Lower lobe of right lung (tissue), 2 donors: ENCODE measurements at regions not wholly inside any gene's neighbourhood (a gene's known extent, or its start where the extent isn't known, plus 50 kb on each side); places are given as distances from the start of the nearest gene placed in this dataset.

Source experiments
- ATAC-seq, 2 donors: fragments of 200-7000 bp; cut with Tn5 transposase; one replicate each; pipeline ENCODE4 v1.9.1; 2020 to 2022; ENCODE audit warnings: mild to moderate bottlenecking in 2 of 2, moderate library complexity in 2 of 2
- DNase-seq: peaks from one replicate; pipeline ENCODE4 v3.0.0-alpha.2; 2020
- H3K27ac ChIP-seq: fragments of 200-600 bp; one replicate; pipeline ENCODE4 v1.8.0; 2022
- H3K27me3 ChIP-seq: fragments of 200-600 bp; one replicate; pipeline ENCODE4 v1.8.0; 2022; ENCODE audit warnings: low read depth
- H3K36me3 ChIP-seq: fragments of 200-600 bp; one replicate; pipeline ENCODE4 v1.8.0; 2022; ENCODE audit warnings: mild to moderate bottlenecking
- H3K4me1 ChIP-seq: fragments of 200-600 bp; one replicate; pipeline ENCODE4 v1.8.0; 2022
- H3K4me3 ChIP-seq: fragments of 200-600 bp; one replicate; pipeline ENCODE4 v1.8.0; 2022; ENCODE audit warnings: mild to moderate bottlenecking
- H3K9me3 ChIP-seq: fragments of 200-600 bp; one replicate; pipeline ENCODE4 v1.8.0; 2022
- intact Hi-C: fragments of 100-400 bp; cut with DNase I; formaldehyde crosslinking; loops from one replicate; pipeline ENCODE4 v1.11.0; 2022
- TF ChIP-seq, protein P1 (sequence below): fragments of 200-600 bp; IDR thresholded peaks from one replicate; pipeline ENCODE4 v1.8.0; 2022; ENCODE audit warnings: antibody characterized with exemption, mild to moderate bottlenecking
- donor health status: DM: no; HTN: yes; CAD: no; lungs with severe emphysema.

DNA sequence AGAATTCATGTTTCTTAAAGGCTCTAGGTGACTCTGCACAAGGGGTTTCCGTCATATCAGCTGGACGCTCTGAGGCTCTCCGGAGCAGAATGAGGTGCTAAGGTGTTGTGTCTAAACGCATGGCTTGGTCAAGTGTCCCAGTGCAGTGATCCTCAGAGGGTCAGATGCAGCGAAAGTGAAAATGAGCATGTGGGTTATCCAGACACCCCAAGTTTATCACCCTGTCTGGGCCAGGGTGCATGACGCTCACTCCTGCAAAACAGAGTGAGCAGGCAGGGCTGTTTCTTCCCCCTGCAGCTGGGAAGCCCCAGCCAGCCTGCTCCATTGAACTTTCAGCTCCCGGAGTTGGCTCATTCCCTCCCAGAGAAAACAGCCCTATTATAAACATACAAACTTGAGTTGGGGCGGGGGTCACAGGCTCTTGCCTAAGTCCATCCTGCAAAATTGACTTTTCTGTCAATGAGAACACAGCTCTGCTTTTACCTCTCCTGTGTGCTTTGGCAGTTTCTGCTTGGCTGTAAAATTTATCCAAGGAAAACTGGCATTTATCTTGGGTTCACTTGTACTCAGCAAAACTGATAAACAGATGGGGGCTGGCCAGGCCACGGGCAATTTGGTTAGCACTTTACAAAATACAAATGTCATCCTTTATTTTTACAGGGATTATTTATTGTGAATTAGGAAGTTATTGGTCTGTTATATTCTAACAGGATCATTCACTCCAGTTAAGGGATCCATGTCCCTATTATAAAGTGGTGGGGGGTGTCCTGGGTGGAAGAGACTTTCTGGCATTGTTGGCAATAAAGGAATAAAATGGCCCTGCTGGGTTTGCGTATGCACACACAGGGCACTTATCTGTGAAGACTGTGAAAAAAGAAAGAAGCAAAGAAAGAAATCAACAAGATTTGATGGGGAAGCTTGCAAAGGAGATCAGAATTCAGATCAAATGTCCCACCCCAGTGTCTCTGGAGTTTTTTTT lies 154.9 kb downstream of the FOXA2 start:
- DNase-seq, result no peak

DNA sequence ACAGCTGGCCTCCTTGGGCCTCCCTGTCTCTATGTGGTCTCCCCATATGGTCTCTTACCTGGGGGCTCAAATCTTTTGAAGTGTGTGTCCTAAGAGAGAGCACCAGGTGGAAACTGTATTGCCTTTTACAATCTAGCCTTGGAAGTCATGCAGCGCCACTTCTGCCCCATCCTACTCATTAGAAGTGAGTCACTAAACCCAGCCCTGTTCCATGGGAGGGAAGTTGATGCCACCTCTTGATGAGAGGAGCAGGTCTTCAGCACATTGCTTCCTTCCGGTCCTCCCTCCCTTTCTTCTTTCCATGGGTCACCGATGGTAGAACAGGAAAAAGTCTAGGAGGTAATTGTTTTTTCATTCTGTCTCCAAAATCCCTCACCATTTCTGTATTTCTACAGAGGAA lies 156.3 kb downstream of the FOXA2 start:
- Histone ChIP-seq H3K9me3 (no peaks in the 10 kb centered on the region), H3K4me3 (no peak overlapping the region), H3K36me3 (no peaks in the 10 kb centered on the region), H3K4me1 (peaks cover 8% of the 10 kb centered on the region), H3K27ac (no peak overlapping the region), H3K27me3 (no peaks in the 10 kb centered on the region)
- intact Hi-C loops, result no loop called here
- TF ChIP-seq, protein P1, sequence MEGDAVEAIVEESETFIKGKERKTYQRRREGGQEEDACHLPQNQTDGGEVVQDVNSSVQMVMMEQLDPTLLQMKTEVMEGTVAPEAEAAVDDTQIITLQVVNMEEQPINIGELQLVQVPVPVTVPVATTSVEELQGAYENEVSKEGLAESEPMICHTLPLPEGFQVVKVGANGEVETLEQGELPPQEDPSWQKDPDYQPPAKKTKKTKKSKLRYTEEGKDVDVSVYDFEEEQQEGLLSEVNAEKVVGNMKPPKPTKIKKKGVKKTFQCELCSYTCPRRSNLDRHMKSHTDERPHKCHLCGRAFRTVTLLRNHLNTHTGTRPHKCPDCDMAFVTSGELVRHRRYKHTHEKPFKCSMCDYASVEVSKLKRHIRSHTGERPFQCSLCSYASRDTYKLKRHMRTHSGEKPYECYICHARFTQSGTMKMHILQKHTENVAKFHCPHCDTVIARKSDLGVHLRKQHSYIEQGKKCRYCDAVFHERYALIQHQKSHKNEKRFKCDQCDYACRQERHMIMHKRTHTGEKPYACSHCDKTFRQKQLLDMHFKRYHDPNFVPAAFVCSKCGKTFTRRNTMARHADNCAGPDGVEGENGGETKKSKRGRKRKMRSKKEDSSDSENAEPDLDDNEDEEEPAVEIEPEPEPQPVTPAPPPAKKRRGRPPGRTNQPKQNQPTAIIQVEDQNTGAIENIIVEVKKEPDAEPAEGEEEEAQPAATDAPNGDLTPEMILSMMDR, result no peak
- ATAC-seq, result no peak
- no peak for DNase-seq

More for the DNA sequence above, 154.9 kb downstream of the FOXA2 start:
- Histone ChIP-seq H3K36me3 (no peaks in the 10 kb centered on the region), H3K27me3 (no peaks in the 10 kb centered on the region), H3K4me1 (peaks cover 8% of the 10 kb centered on the region), H3K9me3 (no peaks in the 10 kb centered on the region), H3K4me3 (no peak overlapping the region), H3K27ac (no peak overlapping the region)
- TF ChIP-seq, protein P1, result no peak
- intact Hi-C loops, result no loop called here
- ATAC-seq, result no peak

DNA sequence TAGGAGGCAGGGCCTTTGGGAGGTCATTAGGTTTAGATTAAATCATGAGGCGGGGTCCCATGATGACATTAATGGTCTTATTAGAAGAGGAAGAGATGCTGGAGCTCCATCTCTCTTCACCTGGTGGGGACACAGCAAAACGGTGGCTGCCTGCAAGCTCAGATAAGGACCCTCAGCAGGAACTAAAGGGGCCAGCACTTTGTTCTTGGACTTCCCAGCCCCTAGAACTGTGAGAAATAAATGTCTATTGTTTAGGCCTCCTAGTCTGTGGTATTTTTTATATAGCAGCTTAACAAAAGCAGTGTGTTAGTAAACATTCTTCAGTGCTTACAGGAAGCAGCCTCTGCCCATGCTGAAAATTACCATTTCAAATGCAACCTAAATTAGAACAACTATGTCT lies 157.6 kb downstream of the FOXA2 start:
- ATAC-seq (no peak), DNase-seq (no peak)
- Histone ChIP-seq H3K4me3 (no peak overlapping the region), H3K36me3 (no peaks in the 10 kb centered on the region), H3K27me3 (no peaks in the 10 kb centered on the region), H3K27ac (no peak overlapping the region), H3K4me1 (peaks cover 8% of the 10 kb centered on the region), H3K9me3 (no peaks in the 10 kb centered on the region)
- TF ChIP-seq, protein P1, result no peak
- intact Hi-C loops, result no loop called here

DNA sequence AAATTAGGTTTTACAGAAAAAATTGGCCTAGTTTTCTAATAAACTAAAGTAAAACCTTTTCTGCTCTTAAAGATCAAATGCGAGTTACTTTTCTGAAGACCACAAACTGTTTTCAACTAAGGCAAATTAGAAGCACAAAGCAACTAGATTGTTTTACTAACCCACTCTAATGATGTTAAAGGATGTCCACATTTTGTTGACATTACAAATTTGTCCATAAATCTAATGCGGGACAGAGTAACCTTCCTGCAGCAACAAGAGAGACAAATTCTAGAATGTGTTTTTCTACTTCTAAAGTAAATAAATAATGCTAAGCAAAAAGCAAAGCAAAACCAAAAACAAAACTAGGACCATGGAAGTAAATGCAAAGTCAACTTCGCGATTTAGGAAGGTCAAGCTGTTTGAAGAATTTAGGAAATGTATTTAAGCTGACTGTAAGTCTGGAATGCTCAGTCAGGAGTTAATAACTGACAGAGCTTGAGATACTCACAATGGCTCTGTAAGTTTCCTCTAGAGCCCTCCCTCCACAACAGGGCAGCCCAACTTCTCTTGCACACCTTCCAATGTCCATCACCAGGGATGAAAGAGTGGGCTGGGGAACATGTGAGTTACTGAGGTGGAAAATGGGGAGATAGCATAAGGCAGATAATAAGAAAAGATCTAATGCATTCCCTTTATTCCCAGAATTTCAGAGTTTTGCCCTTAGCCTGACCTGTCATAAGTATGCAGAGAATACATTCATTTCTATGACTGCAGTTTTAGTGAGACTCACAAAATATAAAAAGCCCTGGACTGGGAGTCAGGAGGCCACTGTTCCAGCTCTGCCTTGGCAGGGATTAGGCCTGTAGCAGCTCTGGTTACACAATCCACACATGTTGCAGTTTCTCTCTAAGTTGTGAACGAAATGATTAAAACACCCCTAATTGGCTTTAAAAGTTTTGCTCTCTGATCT lies 158.8 kb downstream of the FOXA2 start:
- no peaks in the 10 kb centered on the region for H3K27me3 ChIP-seq
- intact Hi-C loops, result no loop called here
- peak overlapping the region; percentile 18 for H3K27ac ChIP-seq
- DNase-seq (no peak), ATAC-seq (peak; percentile 65 to 75)
- no peaks in the 10 kb centered on the region for H3K36me3 ChIP-seq
- H3K9me3 ChIP-seq, result no peaks in the 10 kb centered on the region
- TF ChIP-seq, protein P1, result no peak
- no peak overlapping the region for H3K4me3 ChIP-seq
- H3K4me1 ChIP-seq, result peaks cover 8% of the 10 kb centered on the region

DNA sequence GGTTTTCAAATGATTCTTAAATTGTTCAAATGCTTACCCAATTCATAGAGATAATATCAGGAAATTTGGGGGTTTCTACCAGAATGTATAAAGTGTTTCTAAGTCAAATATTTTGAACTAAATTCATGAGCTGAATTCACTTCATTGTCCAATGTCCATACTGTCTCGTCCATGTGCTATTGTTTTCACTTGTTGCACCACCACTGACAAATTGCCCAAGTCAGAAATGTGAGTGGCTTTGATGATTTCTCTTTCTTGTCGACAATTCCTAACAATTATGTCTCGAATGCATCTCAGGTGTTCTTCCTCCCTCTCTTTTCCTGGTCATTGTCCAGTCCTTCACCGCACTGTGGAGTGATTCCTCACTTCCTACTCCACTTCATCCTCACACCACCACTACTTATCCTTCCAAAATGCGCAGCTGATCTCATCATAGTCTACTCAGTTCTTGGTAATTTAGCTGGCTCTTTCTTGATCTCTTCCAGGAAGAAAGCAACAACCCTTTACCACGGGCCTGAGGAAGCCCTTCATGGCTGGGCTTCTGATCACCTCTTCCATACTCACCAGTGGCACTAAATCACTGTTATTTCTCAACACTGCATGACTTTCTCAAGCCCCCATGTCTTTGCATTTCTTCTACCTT lies 161.1 kb downstream of the FOXA2 start:
- no peaks in the 10 kb centered on the region for H3K27me3 ChIP-seq
- intact Hi-C loops, result no loop called here
- ATAC-seq (no peak), DNase-seq (no peak)
- H3K4me1 ChIP-seq, result peaks cover 8% of the 10 kb centered on the region
- TF ChIP-seq, protein P1, result no peak
- H3K27ac ChIP-seq, result no peak overlapping the region
- no peaks in the 10 kb centered on the region for H3K9me3 ChIP-seq
- H3K4me3 ChIP-seq, result no peak overlapping the region
- no peaks in the 10 kb centered on the region for H3K36me3 ChIP-seq
